A172 (cell line): ENCODE measurements at regions not wholly inside any gene's neighbourhood (a gene's known extent, or its start where the extent isn't known, plus 50 kb on each side); places are given as distances from the start of the nearest gene placed in this dataset.
"Not testable (repeated sequence)": the region's sequence is repeated elsewhere in the genome, so short reads cannot be mapped to it uniquely, and the experiment has no call there.

ENCODE experiments used
- DNase-seq: peaks from one replicate; pipeline ENCODE4 v3.0.0-alpha.2; 2015; ENCODE audit warnings: low spot score

DNA sequence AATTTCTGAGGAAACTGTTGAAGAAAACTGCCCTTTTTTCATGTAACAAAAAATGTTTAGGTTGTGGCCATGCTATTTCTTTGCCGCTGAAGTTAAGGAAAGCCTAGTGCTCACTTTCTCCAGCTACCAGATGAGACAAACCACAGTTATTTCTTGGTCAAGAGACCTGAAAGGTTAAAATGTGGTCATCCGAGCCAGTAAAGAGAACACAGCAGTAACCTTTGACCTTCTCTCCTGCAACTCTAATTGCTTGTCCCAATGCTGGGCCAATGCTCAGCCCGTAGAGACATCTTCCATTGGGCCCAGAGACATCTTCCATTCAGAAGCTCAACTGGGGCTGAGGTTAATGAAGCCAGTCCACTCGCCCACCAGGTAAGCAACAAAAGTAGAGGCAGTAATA is 109.8 kb upstream of the CPSF6 start:
- DNase-seq, result no peak

DNA sequence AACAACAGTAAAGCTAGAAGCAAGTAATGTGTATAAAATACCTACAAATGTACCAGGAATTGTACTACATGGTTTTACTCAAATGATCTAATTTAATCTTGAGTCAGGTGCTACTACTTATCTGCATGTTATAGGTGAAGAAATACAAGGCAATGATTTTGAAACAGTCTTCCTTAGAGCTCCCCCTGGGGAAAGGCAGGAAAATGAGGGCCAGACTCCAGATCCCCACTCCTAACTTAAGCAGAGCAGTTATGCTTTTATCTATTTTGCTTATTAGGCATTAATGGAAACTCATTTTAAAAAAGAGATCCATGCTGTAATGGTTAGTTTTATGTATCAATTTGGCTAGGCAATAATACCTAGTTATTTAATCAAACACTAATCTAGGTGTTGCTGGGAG is 109.3 kb upstream of the CPSF6 start:
- no peak for DNase-seq

DNA sequence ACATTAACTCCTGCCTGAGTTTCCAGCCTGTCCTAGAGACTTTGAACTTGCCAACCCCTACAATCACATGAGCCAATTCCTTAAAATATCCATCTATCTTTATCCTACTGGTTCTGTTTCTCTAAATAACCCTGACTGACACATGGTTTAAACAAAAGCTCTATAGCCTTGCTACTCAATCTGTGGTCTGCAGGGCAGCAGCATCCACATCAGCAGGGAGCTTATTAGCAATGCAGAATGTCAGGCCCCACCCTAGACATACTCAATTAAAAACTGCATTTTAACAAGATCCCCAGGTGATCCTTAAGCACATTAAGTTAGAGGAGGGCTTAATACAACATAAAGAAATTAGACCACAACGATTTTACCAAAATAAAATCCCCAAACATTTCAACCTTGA is 108.3 kb upstream of the CPSF6 start:
- no peak for DNase-seq

DNA sequence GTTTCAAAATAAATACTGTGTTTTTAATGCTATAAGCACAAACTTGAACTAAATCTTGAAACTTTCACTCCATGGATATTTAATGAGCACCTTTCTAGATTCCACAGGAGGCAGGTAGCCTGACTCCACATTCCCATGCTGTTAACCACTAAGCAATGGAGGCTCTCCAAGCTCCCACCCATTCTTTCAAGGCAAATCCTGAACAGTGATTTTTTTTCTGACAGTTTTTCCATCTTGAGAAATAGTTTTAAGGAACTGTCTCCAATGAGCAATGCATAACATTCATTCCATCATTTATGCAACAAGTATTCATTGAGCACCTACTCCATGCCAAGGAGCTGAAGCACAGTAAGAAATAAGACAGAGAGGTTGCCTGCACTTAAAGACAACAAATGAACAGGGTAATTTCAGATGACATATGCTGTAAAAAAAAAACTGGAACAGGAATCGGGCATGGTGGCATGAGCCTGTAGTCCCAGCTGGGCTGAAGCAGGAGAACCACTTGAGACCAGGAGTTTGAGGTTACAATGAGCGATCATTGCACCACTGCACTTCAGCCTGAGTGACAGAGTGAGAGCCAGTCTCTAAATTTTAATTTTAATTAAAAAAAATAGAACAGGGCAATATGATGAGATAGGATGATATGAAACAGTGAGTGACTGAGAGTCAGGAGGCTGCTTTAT is 102.3 kb upstream of the CPSF6 start:
- no peak for DNase-seq

DNA sequence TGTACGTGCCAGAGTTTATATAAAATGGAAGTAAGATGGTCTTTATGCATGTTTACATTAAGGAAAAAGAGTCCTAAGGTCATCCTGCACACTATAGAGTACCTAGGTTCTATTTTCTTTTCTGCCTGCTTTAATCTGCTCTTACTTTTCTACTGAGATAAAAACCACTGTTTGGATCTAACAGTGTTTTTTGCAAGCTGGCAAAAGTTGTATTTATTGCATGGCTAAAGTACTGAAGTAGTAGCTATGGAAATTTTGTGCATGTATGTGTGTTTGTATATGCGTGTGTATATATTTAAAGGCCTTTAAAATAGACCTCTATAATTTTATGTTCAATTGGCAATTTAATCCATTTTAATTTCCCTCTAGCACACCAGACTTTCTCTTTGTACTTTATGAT is 98.3 kb upstream of the CPSF6 start:
- DNase-seq, result no peak

DNA sequence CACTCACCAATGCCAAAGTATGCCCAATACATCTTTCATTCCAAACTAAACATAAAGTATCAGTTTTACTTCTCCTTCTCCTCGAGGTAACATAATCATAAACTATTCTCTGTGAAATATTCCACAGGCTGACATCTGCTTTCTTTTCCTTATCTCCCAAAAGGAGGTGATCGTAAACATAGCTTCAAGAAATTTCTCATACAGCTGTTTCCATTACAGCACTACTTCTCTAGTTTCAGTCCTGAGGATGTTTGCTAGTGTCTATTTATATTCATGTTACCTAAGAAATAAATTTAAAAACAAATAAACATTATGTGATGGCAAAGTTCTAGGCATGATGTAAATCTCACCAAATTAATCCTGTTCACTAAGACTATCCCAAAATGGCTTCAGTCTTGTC is 90.1 kb upstream of the CPSF6 start:
- DNase-seq, result no peak

DNA sequence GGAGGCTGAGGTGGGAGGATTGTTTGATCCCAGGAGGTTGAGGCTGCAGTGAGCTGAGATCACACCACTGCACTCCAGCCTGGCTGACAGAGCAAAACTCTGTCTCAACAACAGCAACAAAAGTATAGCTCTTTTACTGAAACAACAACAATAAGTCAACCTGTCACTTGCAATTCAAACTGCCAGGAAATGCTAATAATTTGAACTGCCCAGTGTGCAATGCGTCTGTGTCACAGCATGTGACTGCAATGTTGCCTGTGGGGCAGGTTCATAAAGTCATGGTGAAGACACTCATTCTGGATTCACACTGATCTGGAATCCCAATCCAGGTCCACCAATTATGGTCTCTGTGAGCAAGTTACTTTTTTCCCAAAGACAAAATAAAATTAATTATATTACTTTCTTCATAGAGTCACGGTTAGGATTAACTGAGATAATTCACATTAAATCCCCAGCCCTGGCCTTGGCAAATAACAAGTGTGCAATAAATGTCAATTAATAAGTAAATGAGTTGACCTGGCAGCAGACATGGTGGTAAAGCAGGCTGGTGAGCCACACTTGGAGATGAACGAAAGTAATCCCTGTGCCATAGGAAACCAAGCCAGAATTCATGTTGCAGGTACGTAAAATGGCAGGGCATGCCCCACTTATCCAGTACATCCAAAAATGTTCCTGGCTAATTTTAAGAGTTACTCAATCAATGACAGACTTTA is 89.1 kb upstream of the CPSF6 start:
- no peak for DNase-seq

DNA sequence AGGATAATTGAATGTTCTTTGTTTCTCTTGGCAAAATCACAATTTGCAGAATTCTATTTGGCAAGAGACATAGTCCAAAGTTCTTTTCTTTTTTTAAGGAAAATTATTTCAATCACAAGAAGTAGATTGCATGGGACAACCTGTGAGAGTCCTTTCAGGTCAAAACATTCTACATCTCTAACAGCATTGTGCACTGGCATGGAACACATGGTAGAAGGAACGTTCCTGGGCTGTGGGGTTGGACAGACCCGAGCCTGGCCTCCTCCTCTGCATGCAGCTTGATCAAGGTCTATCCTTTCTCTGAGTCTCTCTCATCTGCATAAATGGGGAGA is 88.6 kb upstream of the CPSF6 start:
- DNase-seq, result no peak

DNA sequence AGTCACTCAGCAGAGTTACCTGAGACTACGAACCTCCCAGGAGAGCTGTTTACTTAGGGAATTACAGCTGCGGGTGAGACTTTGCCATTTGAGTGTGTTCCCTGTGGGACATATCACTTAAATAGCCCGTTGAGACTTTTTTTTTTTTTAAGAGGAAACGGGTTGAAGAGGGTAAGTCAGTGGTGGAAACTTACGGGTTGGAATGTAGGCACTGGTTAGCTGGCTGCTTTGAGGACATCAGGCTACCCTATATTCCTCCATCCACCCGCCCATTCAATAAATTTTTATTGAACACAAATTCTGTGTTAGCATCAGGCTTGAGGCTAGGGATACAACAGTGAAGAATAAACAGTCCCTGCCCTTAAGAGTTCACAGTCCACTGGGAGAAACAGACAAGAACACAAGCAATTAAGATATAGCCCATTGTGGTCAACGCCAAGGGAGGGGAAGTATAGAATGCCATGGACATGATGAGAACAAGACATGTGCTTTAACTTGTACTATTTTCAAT is 88.1 kb upstream of the CPSF6 start:
- DNase-seq, result no peak

DNA sequence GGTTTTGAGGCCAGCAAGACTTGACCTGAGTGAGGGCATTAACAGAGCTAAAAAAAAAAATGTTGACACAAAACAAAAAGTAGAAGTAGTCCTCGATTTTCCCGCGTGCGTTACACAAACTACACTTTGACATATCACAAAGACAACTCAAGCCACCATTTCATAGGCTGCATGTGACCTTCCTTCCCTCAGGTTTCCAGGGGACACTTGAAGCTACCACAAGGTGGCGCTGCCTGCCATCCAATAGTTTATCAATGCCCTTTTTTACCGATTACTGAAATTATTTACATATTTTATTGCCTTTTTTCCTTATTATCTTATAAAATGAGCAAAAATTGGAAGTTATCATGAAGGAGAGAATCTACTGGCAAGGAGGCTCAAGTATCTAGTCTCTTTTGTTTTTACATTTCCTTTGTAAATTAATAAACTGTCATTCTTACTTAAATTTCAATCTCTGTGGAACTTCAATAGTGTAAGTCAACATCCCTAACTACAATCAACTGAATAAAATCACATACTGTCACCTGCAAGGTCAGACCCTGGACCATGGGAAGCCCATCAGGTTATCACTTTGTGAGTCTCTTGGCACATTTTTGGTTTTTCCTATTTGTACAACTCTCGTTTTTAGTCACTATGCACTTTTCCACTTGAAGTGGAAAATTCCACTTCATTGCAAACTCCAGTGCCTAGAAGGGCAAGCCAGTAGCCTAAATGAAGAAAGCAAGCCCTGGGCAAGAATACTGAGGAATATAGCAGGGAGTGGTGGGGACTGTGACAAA is 84.6 kb upstream of the CPSF6 start:
- DNase-seq, result peak; percentile 58

DNA sequence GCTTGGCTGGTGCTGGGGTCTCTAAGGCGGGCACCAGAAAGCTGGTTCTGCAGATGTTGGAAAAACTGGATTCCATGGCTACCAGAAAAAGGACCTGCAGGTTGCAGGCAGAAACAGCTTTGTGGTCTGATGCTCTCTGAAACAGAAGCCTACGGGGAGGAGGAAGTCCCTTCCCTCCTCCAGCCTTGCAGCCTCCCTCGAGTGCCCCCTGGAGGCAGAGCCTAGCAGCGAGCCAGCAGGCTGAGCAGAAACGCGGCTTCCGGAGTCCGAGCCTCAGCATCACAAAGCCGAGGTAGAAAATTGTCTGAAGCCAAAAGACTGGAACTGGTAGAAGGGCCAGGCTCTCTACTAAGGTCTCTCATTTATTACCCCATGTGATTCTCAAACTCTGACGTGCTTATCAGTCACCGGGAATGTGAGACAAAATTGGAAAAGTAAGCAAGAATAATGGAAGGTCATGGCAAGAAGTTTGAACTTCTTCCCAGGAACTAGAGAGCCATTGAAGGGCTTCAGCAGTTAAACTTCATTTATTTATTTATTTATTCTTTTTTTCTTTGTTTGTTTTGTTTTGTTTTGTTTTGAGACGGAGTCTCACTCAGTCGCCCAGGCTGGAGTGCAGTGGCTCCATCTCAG is 82.2 kb upstream of the CPSF6 start:
- DNase-seq, result peak; percentile 74

DNA sequence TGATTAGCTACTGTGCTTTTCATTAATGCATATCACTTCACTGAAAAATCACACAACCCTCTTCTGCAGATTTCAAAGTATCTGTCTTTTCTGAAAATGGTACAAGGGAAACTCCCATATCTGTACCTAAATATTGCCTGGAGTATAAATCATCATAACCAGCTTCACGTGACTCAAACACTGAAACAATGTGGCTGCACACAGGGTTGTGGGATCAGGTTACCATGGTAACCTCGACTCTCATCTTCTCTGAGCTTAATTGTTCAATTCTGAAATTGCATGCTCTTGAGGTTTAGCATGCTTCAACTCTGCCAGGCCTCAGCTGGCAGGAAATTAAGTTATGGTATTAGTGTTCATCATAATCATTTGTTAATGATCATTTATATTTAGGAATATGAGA is 77.5 kb upstream of the CPSF6 start:
- DNase-seq, result no peak

DNA sequence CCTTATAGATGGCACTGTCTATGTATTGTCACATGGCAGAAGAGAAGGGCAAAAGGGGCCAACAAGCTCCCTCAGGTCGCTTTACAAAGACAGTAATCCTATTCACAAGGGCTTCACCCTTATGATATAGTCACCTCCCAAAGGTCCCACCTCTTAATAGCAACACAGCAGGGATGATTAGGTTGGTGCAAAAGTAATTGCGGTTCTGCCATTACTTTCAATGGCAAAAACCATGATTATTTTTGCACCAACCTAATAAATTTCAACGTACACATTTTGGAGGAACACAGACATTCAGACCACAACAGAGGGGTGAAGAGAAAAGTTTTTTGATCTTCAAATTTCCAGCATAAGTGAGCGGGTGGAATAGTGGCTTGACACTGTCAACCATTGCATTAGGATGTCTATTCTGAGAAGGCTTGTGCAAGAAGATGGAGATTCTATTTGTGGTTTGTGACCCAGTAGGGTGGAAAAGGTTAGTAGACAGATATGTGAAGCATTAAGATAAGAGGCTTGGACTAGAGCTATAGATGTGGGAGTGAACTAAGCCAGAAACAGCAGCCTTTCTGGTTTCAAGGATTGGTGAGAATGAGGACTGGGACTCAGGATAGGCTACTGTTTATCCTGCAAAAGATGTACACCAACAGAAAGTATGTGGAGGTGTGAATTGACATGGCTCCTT is 75.5 kb upstream of the CPSF6 start:
- no peak for DNase-seq

DNA sequence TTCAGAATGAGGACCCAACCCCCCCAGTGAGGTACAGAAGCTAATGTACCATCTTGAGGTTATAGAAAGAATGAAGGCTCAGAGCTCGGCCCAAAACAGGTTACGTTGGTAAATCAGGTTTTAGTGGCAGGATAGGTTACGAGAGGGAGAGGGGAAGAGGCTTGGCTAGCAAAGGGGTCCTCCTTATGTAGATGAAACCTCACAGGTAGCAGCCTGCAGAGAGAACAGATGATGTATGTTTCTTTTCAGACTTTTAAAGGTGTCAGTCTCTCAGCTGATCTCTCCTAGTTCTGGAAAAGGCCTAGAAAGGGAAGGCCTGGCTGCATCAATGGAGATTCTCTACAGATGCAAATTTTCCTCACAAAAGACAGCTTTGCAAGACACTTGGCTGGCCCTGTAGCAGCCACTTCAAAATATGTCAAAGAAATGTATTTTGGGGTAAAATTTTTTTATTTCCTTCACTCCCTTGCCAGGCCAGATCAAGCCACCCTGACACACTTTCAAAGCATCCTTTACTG is 71.7 kb upstream of the CPSF6 start:
- no peak for DNase-seq

DNA sequence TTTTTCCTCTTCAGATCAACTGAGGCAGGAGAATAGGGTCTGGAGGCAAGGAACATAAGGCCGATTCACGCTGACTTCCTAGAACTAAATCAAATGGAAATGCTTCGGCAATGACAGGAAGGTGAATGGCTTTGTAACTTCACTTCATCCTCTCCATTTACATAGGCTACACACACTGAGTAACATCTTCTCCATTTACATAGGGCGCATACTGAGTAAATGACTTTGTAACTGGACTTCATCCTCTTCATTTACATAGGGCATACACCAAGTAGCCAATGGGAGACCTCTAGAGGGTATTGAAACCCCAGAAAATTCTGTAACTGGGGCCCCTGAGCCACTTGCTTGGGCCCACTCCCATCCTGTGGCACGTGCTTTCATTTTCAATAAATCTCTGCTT is 71.0 kb upstream of the CPSF6 start:
- no peak for DNase-seq

DNA sequence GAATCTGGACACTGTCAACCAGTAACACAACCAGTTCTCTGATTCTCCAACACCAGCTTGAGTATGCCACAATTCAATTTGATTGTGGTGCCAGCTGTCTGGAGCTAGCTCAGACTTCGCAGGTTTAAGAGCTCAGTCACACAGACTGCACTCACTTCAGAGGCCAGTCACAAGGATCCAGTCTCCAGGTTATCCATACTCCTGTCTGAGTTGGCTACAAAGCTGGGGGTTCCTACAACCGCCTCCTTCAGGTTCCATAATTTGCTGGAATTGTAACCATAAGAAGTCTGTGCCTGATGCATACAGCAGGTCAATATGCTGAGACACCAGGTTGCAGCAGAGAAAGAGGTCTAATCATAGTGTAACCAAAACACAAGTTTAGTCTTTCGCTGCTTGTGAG is 70.5 kb upstream of the CPSF6 start:
- no peak for DNase-seq

DNA sequence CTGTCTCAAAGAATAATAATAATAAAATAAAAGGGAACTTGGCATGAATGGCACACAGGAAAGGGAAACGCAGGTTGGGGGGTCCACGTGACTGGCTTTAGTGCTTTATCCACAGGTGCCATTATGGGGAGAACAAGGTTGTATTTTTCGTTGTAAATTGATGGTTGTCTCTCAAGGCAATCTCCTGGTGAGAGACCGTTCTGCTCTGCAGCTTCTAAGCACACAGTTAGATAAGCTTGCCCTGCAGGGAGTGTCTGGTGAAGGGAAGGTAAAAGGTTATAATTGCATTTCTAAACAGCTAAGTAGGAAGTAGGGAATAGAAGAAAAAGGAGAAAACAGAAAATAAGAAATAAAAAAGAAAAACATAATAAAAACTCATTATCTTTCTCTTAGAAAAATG is 69.1 kb upstream of the CPSF6 start:
- no peak for DNase-seq

DNA sequence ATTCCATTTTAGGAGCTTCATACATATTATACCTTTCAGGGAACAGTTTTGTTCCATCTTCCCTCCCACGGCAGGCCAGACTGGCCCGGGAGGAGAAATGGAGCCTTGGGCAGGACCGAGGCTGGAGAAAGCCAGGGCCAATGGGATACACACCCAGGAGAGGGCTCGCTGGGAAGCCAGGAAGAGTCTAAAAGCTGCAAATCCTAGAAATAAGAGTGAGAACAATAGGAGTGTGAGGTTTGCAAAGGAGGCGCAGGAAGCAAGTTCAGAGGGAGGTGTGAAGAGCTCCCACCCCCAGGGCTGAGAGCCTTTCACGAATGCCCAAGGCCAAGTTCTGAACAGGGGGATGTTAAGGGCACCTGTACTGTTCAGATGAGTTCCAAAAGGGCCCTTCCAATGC is 67.5 kb upstream of the CPSF6 start:
- no peak for DNase-seq

DNA sequence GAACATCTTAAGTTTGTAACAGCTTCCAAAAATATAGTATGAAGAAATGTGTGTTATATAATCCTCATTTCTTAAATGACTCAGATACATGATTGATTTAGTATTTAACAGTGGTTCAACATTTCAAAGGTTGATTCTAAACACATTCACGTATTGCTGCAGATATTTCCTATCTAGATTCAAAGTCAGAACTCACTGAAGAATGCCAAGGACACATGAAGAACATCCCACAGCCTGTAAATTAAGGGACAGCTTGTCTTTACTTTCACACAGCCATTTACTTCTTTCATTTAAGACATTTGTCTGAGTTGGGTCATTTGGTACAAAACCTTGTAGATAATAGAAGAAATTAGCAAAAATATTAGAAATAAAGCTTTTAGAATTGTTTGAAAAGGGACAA is 66.9 kb upstream of the CPSF6 start:
- DNase-seq, result no peak

DNA sequence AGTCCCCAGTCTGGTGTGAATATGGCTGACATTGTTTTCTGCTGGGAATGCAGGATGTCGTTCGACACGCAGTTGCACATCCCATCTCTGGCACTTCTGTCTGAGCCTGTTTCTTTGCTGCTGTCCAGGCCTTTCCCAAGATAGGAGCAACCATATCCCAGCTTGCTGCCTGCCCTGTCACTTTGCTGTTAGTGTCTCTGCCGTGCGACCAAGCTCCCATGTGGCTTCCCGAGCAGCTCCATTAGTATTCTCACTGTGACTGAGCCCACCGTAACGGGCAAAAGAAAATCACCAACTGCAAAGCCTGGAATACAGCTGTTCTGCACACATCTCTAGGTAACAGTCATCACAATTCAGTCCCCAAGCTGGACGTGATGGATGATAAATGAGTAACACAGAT is 66.0 kb upstream of the CPSF6 start:
- DNase-seq, result no peak

DNA sequence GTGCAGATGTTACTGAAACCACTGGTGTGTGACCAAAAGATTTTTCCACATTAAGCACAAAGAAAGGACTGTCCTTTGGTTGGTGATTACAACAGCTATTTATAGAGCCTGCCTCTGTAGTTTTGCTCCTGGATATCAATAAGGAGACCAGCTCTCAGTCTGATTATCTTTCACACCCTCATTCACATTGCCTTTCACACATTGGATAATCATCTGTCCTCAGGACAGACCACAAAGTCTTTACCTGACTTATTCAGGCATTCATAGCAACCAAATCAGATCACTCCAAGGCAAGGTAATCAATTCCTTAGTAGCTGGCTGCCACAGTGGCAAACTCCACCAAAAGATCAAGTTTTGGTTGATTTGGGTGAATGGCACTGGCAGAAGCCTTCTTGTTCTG is 59.6 kb upstream of the CPSF6 start:
- no peak for DNase-seq

DNA sequence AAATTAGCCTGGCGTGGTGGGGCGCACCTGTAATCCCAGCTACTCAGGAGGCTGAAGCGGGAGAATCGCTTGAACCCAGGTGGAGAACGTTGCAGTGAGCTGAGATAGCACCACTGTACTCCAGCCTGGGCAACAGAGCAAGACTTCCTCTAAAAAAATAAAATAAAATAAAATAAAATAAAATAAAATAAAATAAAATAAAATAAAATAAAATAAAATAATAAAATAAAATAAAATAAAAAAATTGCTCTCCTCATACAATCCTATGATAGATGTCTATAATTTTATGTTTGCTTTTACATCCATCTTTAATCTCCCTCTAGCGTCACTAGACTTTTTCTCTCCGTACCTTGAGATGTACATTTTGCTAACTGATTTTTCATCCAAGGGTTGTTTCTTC is 51.8 kb upstream of the CPSF6 start:
- DNase-seq, result not testable (repeated sequence)
